GM23248 (cell line): ENCODE measurements at regions not wholly inside any gene's neighbourhood (a gene's known extent, or its start where the extent isn't known, plus 50 kb on each side); places are given as distances from the start of the nearest gene placed in this dataset.

Source experiments
- EZH2 ChIP-seq: fragments of 200-600 bp; sonication (generic); IDR thresholded peaks from 2 replicates; pipeline ENCODE4 v1.6.1; 2018; ENCODE audit warnings: antibody characterized with exemption, mild to moderate bottlenecking; ENCODE audit not compliant: insufficient read depth, poor library complexity, severe bottlenecking
- EZH2phosphoT487 ChIP-seq: fragments of 200-600 bp; sonication (generic); IDR thresholded peaks from 2 replicates; pipeline ENCODE4 v1.6.1; 2018; ENCODE audit warnings: antibody characterized with exemption, moderate library complexity, mild to moderate bottlenecking, low read depth; ENCODE audit not compliant: insufficient read depth

DNA sequence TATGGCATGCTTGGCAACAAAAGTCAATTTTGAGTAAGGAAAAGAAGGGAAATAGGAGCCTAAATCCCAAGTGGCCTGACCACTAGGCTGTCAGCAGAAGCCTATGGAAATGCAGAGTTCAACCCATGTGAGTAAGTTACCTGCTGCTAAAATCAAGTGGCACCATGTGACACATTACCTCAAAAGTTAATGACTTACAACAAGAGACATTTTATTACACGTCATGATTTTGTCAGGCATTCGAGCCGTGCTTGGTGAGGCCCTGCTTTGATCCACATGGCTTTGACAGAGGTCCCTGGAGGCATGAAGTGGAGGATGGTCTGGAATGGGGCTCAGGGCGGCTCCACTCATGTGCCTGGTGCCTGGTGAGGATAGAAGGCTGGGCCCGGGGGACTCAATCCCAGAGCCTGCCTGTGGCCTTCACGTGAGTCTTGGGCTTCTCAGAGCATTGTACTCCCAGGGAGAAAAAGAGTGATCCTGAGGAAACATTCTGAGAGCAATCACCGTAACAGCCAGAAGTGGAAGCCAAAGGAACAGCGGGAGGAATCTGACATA, 339.1 kb upstream of the B3GAT1 start:
- TF ChIP-seq EZH2 (no peak), EZH2phosphoT487 (no peak)
